ENCODE measurements at regions not wholly inside any gene's neighbourhood (a gene's known extent, or its start where the extent isn't known, plus 50 kb on each side); places are given as distances from the start of the nearest gene placed in this dataset.

DNA sequence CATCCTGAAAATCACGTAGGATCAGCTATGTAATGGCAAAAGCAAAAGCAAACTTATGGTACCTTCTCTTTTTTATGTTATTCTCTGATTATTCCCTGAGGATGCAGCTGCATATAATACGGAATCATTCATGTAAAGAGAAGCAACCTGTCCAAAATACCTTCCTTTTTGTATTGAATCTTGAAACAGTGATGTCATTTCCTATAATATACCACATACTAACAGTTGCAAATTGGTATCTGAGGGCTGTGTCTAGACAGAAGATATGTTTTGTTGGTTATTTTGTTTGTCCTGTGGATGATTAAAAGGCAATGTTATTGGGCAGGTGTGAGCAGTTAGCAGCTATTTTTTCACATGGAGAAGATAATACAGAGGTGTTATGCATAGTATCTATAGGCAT is 161.4 kb upstream of the AHI1 start:
- TF ChIP-seq, protein P1, sequence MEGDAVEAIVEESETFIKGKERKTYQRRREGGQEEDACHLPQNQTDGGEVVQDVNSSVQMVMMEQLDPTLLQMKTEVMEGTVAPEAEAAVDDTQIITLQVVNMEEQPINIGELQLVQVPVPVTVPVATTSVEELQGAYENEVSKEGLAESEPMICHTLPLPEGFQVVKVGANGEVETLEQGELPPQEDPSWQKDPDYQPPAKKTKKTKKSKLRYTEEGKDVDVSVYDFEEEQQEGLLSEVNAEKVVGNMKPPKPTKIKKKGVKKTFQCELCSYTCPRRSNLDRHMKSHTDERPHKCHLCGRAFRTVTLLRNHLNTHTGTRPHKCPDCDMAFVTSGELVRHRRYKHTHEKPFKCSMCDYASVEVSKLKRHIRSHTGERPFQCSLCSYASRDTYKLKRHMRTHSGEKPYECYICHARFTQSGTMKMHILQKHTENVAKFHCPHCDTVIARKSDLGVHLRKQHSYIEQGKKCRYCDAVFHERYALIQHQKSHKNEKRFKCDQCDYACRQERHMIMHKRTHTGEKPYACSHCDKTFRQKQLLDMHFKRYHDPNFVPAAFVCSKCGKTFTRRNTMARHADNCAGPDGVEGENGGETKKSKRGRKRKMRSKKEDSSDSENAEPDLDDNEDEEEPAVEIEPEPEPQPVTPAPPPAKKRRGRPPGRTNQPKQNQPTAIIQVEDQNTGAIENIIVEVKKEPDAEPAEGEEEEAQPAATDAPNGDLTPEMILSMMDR (IDR thresholded peaks at IDR 0.05; ENCODE audit: low read length) = no peak
- no peak for TF ChIP-seq EZH2phosphoT487 (IDR thresholded peaks at IDR 0.05; ENCODE audit: low read length)
